ENCODE measurements at regions not wholly inside any gene's neighbourhood (a gene's known extent, or its start where the extent isn't known, plus 50 kb on each side); places are given as distances from the start of the nearest gene placed in this dataset.
"Not testable (repeated sequence)": the region's sequence is repeated elsewhere in the genome, so short reads cannot be mapped to it uniquely, and the experiment has no call there.

- H3K36me3 ChIP-seq = no peaks in the 10 kb centered on the region
- ATAC-seq = peak in 1 of 8 donors; percentile 11
- H3K9me3 ChIP-seq = no peaks in the 10 kb centered on the region
- peaks cover 0 to 10% (median 0%) of the 10 kb centered on the region in 9 donors for H3K4me1 ChIP-seq
- H3K4me3 ChIP-seq = no peak overlapping the region
- TF ChIP-seq CTCF (IDR thresholded peaks at IDR 0.05) = no peak
- 75 to 79% methylated on average over 9 of the region's 9 CpGs for WGBS, 2 donors
- DNase-seq = no peak
- H3K27ac ChIP-seq = no peak overlapping the region
- intact Hi-C loops (cut with DNase I) = no loop called here
- peaks cover 0 to 20% (median 9%) of the 10 kb centered on the region in 7 donors for H3K27me3 ChIP-seq
Observed at GRCh38 chr1:10920063-10920626, 92.3 kb upstream of the TARDBP start.

- intact Hi-C loops (cut with DNase I); H3K27ac ChIP-seq; H3K36me3 ChIP-seq; H3K9me3 ChIP-seq; H3K4me1 ChIP-seq; DNase-seq; H3K4me3 ChIP-seq: not testable (repeated sequence)
- WGBS, 2 donors = 82% methylated on average over 8 of the region's 8 CpGs
- H3K27me3 ChIP-seq = peaks cover 0 to 24% (median 6%) of the 10 kb centered on the region in 7 donors
- ATAC-seq = peak in 4 of 8 donors; percentile 34 to 71 (median 62)
Observed at GRCh38 chr1:10922315-10923060, 90.0 kb upstream of the TARDBP start.

- ATAC-seq = no peak
- Histone ChIP-seq H3K27me3 (peaks cover 0 to 24% (median 6%) of the 10 kb centered on the region in 7 donors), H3K36me3 (no peaks in the 10 kb centered on the region), H3K27ac (no peak overlapping the region), H3K4me3 (no peak overlapping the region), H3K9me3 (peaks cover 0 to 10% (median 5%) of the 10 kb centered on the region in 11 donors), H3K4me1 (no peaks in the 10 kb centered on the region)
- no peak for DNase-seq
- 91 to 93% methylated on average over 4 of the region's 4 CpGs for WGBS, 2 donors
- intact Hi-C loops (cut with DNase I) = no loop called here
- TF ChIP-seq CTCF (IDR thresholded peaks at IDR 0.05) = no peak
Observed at GRCh38 chr1:10924030-10924429, 88.4 kb upstream of the TARDBP start.

GRCh38 chr1:10928654-10929053 lies 83.8 kb upstream of the TARDBP start:
- no peaks in the 10 kb centered on the region for H3K4me1 ChIP-seq
- no peak for ATAC-seq
- H3K27me3 ChIP-seq = peaks cover 0 to 5% (median 0%) of the 10 kb centered on the region in 7 donors
- no peaks in the 10 kb centered on the region for H3K36me3 ChIP-seq
- DNase-seq = no peak
- TF ChIP-seq CTCF (IDR thresholded peaks at IDR 0.05) = no peak
- H3K9me3 ChIP-seq = peaks cover 0 to 11% (median 5%) of the 10 kb centered on the region in 11 donors
- no peak overlapping the region for H3K27ac ChIP-seq
- no peak overlapping the region for H3K4me3 ChIP-seq
- intact Hi-C loops (cut with DNase I) = no loop called here
- WGBS, 2 donors = 80 to 94% methylated on average over 4 of the region's 4 CpGs

- H3K4me3 ChIP-seq = no peak overlapping the region
- H3K27ac ChIP-seq = no peak overlapping the region
- no peak for TF ChIP-seq CTCF (IDR thresholded peaks at IDR 0.05)
- no peaks in the 10 kb centered on the region for H3K36me3 ChIP-seq
- no peaks in the 10 kb centered on the region for H3K4me1 ChIP-seq
- ATAC-seq (no peak), DNase-seq (no peak)
- intact Hi-C loops (cut with DNase I) = no loop called here
- peaks cover 0 to 17% (median 0%) of the 10 kb centered on the region in 7 donors for H3K27me3 ChIP-seq
- WGBS, 2 donors = 81 to 90% methylated on average over 6 of the region's 6 CpGs
- peaks cover 0 to 11% (median 5%) of the 10 kb centered on the region in 11 donors for H3K9me3 ChIP-seq
Observed at GRCh38 chr1:10932088-10932487, 80.4 kb upstream of the TARDBP start.
